ENCODE measurements at regions not wholly inside any gene's neighbourhood (a gene's known extent, or its start where the extent isn't known, plus 50 kb on each side); places are given as distances from the start of the nearest gene placed in this dataset.

- in situ Hi-C loops (cut with HindIII; ENCODE audit: low sequenced_read_pairs) = no loop called here
Measured at GRCh38 chr2:43171789-43172188, 54.6 kb downstream of the ZFP36L2 start.

- in situ Hi-C loops (cut with HindIII; ENCODE audit: low sequenced_read_pairs) = no loop called here
Measured at GRCh38 chr2:43170405-43171105, 55.9 kb downstream of the ZFP36L2 start.

- in situ Hi-C loops (cut with HindIII; ENCODE audit: low sequenced_read_pairs) = no loop called here
Measured at GRCh38 chr2:43169987-43170386, 56.4 kb downstream of the ZFP36L2 start.

GRCh38 chr2:43169099-43169945 lies 57.1 kb downstream of the ZFP36L2 start:
- in situ Hi-C loops (cut with HindIII; ENCODE audit: low sequenced_read_pairs) = no loop called here

GRCh38 chr2:43168016-43168369 lies 58.4 kb downstream of the ZFP36L2 start:
- in situ Hi-C loops (cut with HindIII; ENCODE audit: low sequenced_read_pairs) = no loop called here

GRCh38 chr2:43165378-43166069 lies 60.9 kb downstream of the ZFP36L2 start:
- in situ Hi-C loops (cut with HindIII; ENCODE audit: low sequenced_read_pairs) = no loop called here

- in situ Hi-C loops (cut with HindIII; ENCODE audit: low sequenced_read_pairs) = no loop called here
Measured at GRCh38 chr2:43164686-43165085, 61.7 kb downstream of the ZFP36L2 start.

- in situ Hi-C loops (cut with HindIII; ENCODE audit: low sequenced_read_pairs) = no loop called here
Measured at GRCh38 chr2:43163584-43164270, 62.7 kb downstream of the ZFP36L2 start.

- in situ Hi-C loops (cut with HindIII; ENCODE audit: low sequenced_read_pairs) = no loop called here
Measured at GRCh38 chr2:43162511-43162776, 64.0 kb downstream of the ZFP36L2 start.

- in situ Hi-C loops (cut with HindIII; ENCODE audit: low sequenced_read_pairs) = no loop called here
Measured at GRCh38 chr2:43161650-43162510, 64.5 kb downstream of the ZFP36L2 start.

GRCh38 chr2:43160778-43161177 lies 65.6 kb downstream of the ZFP36L2 start:
- in situ Hi-C loops (cut with HindIII; ENCODE audit: low sequenced_read_pairs) = no loop called here

- in situ Hi-C loops (cut with HindIII; ENCODE audit: low sequenced_read_pairs) = no loop called here
Measured at GRCh38 chr2:43159797-43160196, 66.6 kb downstream of the ZFP36L2 start.

GRCh38 chr2:43158259-43158880 lies 68.0 kb downstream of the ZFP36L2 start:
- in situ Hi-C loops (cut with HindIII; ENCODE audit: low sequenced_read_pairs) = no loop called here

- in situ Hi-C loops (cut with HindIII; ENCODE audit: low sequenced_read_pairs) = no loop called here
Measured at GRCh38 chr2:43157506-43158246, 68.7 kb downstream of the ZFP36L2 start.

- in situ Hi-C loops (cut with HindIII; ENCODE audit: low sequenced_read_pairs) = no loop called here
Measured at GRCh38 chr2:43155851-43156411, 70.5 kb downstream of the ZFP36L2 start.

GRCh38 chr2:43154685-43155084 lies 71.7 kb downstream of the ZFP36L2 start:
- in situ Hi-C loops (cut with HindIII; ENCODE audit: low sequenced_read_pairs) = no loop called here

GRCh38 chr2:43152741-43153647 lies 73.4 kb downstream of the ZFP36L2 start:
- in situ Hi-C loops (cut with HindIII; ENCODE audit: low sequenced_read_pairs) = no loop called here

- in situ Hi-C loops (cut with HindIII; ENCODE audit: low sequenced_read_pairs) = no loop called here
Measured at GRCh38 chr2:43152186-43152585, 74.2 kb downstream of the ZFP36L2 start.
